ENCODE measurements at regions not wholly inside any gene's neighbourhood (a gene's known extent, or its start where the extent isn't known, plus 50 kb on each side); places are given as distances from the start of the nearest gene placed in this dataset.

DNA sequence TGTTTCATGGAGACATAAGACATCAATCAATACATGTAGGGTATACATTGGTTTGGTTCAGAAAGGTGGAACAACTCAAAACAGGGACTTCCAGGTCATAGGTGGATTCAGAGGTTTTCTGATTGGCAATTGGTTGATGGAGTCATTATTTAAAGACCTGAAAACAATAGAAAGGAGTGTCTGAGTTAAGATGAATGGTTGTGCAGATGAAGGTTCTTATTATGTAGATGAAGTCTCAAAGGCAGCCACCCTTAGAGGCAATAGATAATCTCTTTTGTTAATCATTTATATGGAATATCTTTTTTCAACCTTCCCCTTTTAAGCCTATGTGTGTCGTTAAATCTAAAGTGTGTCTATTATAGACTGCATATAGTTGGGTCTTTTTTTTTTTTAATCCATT lies 67.8 kb upstream of the LYPLAL1 start:
- intact Hi-C loops (cut with DNase I) = no loop called here
- H3K36me3 ChIP-seq = no peaks in the 10 kb centered on the region
- DNase-seq = no peak
- no peak overlapping the region for H3K27ac ChIP-seq
- no peaks in the 10 kb centered on the region for H3K4me1 ChIP-seq
- 84 to 88% methylated on average over 1 of the region's 1 CpG for WGBS, 2 donors
- no peaks in the 10 kb centered on the region for H3K27me3 ChIP-seq
- TF ChIP-seq, protein P1, sequence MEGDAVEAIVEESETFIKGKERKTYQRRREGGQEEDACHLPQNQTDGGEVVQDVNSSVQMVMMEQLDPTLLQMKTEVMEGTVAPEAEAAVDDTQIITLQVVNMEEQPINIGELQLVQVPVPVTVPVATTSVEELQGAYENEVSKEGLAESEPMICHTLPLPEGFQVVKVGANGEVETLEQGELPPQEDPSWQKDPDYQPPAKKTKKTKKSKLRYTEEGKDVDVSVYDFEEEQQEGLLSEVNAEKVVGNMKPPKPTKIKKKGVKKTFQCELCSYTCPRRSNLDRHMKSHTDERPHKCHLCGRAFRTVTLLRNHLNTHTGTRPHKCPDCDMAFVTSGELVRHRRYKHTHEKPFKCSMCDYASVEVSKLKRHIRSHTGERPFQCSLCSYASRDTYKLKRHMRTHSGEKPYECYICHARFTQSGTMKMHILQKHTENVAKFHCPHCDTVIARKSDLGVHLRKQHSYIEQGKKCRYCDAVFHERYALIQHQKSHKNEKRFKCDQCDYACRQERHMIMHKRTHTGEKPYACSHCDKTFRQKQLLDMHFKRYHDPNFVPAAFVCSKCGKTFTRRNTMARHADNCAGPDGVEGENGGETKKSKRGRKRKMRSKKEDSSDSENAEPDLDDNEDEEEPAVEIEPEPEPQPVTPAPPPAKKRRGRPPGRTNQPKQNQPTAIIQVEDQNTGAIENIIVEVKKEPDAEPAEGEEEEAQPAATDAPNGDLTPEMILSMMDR (IDR thresholded peaks at IDR 0.05) = no peak
- no peak for TF ChIP-seq POLR2A (IDR thresholded peaks at IDR 0.05)
- H3K9me3 ChIP-seq = no peaks in the 10 kb centered on the region
- no peak overlapping the region for H3K4me3 ChIP-seq

DNA sequence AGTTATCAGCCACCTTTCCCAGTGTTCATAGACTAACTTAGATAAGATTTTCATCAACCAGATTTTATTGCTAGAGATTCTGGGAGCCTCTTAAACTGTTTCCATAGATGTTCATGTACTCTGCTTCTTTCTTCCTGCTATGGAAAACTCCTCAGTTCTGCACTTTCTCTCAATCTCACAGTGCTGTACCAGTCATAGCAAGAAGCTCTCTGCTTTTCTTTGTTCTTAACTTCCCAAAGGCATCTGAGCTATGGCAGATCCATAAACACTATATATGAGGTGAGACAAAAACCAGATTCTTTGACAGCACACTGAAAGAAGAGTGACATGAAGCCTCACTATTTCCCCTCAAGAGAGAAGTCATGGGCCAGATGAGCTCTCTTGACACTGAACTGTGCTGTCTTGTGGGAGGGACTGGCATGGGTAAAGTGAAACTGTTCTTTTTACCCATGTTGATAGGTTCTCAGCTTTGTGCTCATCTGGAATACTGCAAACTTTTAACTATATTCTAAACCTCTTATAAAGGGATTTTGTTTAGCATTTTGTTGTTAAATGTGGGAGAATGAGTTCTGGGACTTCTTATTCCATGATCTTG lies 64.2 kb upstream of the LYPLAL1 start:
- peaks cover 0 to 8% (median 3%) of the 10 kb centered on the region in 3 donors for H3K9me3 ChIP-seq
- no peaks in the 10 kb centered on the region for H3K36me3 ChIP-seq
- intact Hi-C loops (cut with DNase I) = no loop called here
- no peak for DNase-seq
- H3K4me1 ChIP-seq = no peaks in the 10 kb centered on the region
- H3K27me3 ChIP-seq = no peaks in the 10 kb centered on the region
- H3K27ac ChIP-seq = no peak overlapping the region
- TF ChIP-seq POLR2A (IDR thresholded peaks at IDR 0.05) = no peak
- TF ChIP-seq, protein P1 (IDR thresholded peaks at IDR 0.05) = no peak
- H3K4me3 ChIP-seq = no peak overlapping the region

DNA sequence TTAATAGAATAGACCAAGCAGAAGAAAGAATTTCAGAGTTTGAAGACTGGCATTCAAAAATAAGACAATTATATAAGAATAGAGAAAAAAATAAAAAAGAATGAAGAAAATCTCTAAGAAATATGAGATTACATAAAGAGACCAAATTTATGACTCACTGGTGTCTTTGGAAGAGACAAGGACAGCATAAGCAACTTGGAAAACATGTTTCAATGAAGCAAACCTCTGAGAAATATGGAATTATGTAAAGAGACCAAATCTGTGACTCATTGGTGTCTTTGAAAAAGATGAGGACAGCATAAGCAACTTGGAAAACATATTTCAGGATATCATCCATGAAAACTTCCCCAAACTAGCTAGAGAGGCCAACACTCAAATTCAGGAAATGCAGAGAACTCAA lies 60.4 kb upstream of the LYPLAL1 start:
- Histone ChIP-seq H3K36me3 (no peaks in the 10 kb centered on the region), H3K27me3 (no peaks in the 10 kb centered on the region), H3K9me3 (peaks cover 0 to 8% (median 3%) of the 10 kb centered on the region in 3 donors), H3K4me3 (no peak overlapping the region), H3K4me1 (no peaks in the 10 kb centered on the region), H3K27ac (no peak overlapping the region)
- no peak for TF ChIP-seq POLR2A (IDR thresholded peaks at IDR 0.05)
- TF ChIP-seq, protein P1 (IDR thresholded peaks at IDR 0.05) = no peak
- no peak for DNase-seq
- intact Hi-C loops (cut with DNase I) = no loop called here

DNA sequence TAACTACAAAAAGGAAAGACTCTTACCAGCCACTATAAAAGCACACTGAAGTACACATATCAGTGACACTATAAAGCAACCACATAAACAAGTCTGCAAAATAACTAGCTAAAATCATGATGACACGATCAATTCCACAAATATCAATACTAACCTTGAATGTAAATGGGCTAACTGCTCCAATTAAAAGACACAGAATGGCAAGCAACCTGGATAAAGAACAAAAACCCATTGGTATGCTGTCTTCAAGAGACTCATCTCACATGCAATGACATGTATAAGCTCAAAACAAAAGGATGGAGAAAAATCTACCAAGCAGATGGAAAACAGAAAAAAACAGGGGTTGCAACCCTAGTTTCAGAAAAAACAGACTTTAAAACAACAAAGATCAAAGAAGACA lies 59.7 kb upstream of the LYPLAL1 start:
- no peak overlapping the region for H3K27ac ChIP-seq
- intact Hi-C loops (cut with DNase I) = no loop called here
- H3K36me3 ChIP-seq = no peaks in the 10 kb centered on the region
- TF ChIP-seq, protein P1 (IDR thresholded peaks at IDR 0.05) = no peak
- no peak for TF ChIP-seq POLR2A (IDR thresholded peaks at IDR 0.05)
- peaks cover 0 to 8% (median 3%) of the 10 kb centered on the region in 3 donors for H3K9me3 ChIP-seq
- no peaks in the 10 kb centered on the region for H3K4me1 ChIP-seq
- no peaks in the 10 kb centered on the region for H3K27me3 ChIP-seq
- H3K4me3 ChIP-seq = no peak overlapping the region
- DNase-seq = no peak
- 75 to 82% methylated on average over 1 of the region's 1 CpG for WGBS, 2 donors

DNA sequence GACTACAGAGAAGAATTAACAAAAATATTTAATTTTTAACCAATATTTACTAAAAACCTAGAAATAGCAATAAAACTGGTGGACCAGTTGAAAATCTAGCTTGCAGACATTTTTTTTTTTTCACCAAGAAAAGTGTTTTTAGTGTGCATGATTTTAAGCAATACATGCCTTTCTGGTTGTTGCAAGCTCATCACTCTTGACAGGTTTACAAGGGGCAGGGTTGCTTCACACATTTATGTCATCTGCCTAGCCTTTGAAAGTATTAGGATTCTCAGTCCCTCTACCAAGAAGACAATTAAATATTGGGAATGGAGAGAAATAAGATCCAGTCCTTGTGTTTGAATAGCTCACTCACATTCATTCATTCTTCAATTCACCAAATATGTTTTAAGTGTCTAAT lies 53.8 kb upstream of the LYPLAL1 start:
- Histone ChIP-seq H3K27ac (no peak overlapping the region), H3K4me1 (peaks cover 0 to 3% (median 0%) of the 10 kb centered on the region in 3 donors), H3K27me3 (no peaks in the 10 kb centered on the region), H3K36me3 (no peaks in the 10 kb centered on the region), H3K4me3 (no peak overlapping the region), H3K9me3 (no peaks in the 10 kb centered on the region)
- intact Hi-C loops (cut with DNase I) = no loop called here
- TF ChIP-seq POLR2A (IDR thresholded peaks at IDR 0.05) = no peak
- TF ChIP-seq, protein P1 (IDR thresholded peaks at IDR 0.05) = no peak
- DNase-seq = no peak

All from esophagus squamous epithelium (tissue), 5 donors.